IPS-20b (cell line): ENCODE measurements at regions not wholly inside any gene's neighbourhood (a gene's known extent, or its start where the extent isn't known, plus 50 kb on each side); places are given as distances from the start of the nearest gene placed in this dataset.
"Not testable (repeated sequence)": the region's sequence is repeated elsewhere in the genome, so short reads cannot be mapped to it uniquely, and the experiment has no call there.

ENCODE experiments used
- H3K27ac ChIP-seq: one replicate; pipeline ENCODE4 v1.5.1; 2013; ENCODE audit warnings: low read length
- H3K27me3 ChIP-seq: 2 replicates; pipeline ENCODE4 v1.6.1; 2013; ENCODE audit warnings: mild to moderate bottlenecking, low read length, inconsistent platforms; ENCODE audit not compliant: insufficient read depth
- H3K36me3 ChIP-seq: 2 replicates; pipeline ENCODE4 v1.6.1; 2013; ENCODE audit warnings: low read depth, mild to moderate bottlenecking, inconsistent platforms, low read length, moderate library complexity; ENCODE audit not compliant: insufficient read depth
- H3K4me1 ChIP-seq: 2 replicates; pipeline ENCODE4 v1.6.1; 2013; ENCODE audit warnings: mild to moderate bottlenecking, control low read depth, inconsistent platforms, low read length, moderate library complexity; ENCODE audit not compliant: insufficient read depth
- H3K4me3 ChIP-seq: 2 replicates; pipeline ENCODE4 v1.5.1; 2013; ENCODE audit warnings: mild to moderate bottlenecking, low read length, inconsistent platforms
- H3K9ac ChIP-seq: 2 replicates; pipeline ENCODE4 v1.6.1; 2013; ENCODE audit warnings: low read depth, mild to moderate bottlenecking, inconsistent platforms, low read length, moderate library complexity
- H3K9me3 ChIP-seq: 2 replicates; pipeline ENCODE4 v1.6.1; 2013; ENCODE audit warnings: mild to moderate bottlenecking, low read depth, low read length, inconsistent platforms; ENCODE audit not compliant: insufficient read depth

- not testable (repeated sequence) for H3K27ac ChIP-seq, H3K9me3 ChIP-seq, H3K4me1 ChIP-seq, H3K4me3 ChIP-seq, H3K36me3 ChIP-seq, H3K9ac ChIP-seq, H3K27me3 ChIP-seq
Observed at GRCh38 chr2:111421949-111422348, 301.2 kb downstream of the BCL2L11 start.

- H3K9ac ChIP-seq, H3K36me3 ChIP-seq, H3K9me3 ChIP-seq, H3K27ac ChIP-seq, H3K27me3 ChIP-seq, H3K4me3 ChIP-seq, H3K4me1 ChIP-seq: not testable (repeated sequence)
Observed at GRCh38 chr2:111422562-111422961, 301.8 kb downstream of the BCL2L11 start.

GRCh38 chr2:111423184-111423583 lies 302.5 kb downstream of the BCL2L11 start:
- H3K9ac ChIP-seq = not testable (repeated sequence)

GRCh38 chr2:111424176-111424575 lies 303.5 kb downstream of the BCL2L11 start:
- H3K4me3 ChIP-seq, H3K9ac ChIP-seq, H3K9me3 ChIP-seq, H3K4me1 ChIP-seq, H3K27me3 ChIP-seq, H3K27ac ChIP-seq, H3K36me3 ChIP-seq: not testable (repeated sequence)

More at GRCh38 chr2:111423184-111423583, 302.5 kb downstream of the BCL2L11 start:
- H3K27ac ChIP-seq, H3K4me1 ChIP-seq, H3K36me3 ChIP-seq, H3K9me3 ChIP-seq, H3K4me3 ChIP-seq, H3K27me3 ChIP-seq: not testable (repeated sequence)

- H3K27ac ChIP-seq, H3K9ac ChIP-seq, H3K4me3 ChIP-seq, H3K36me3 ChIP-seq, H3K4me1 ChIP-seq, H3K9me3 ChIP-seq, H3K27me3 ChIP-seq: not testable (repeated sequence)
Observed at GRCh38 chr2:111424851-111425309, 304.2 kb downstream of the BCL2L11 start.

- H3K27ac ChIP-seq, H3K9ac ChIP-seq, H3K4me3 ChIP-seq, H3K27me3 ChIP-seq, H3K9me3 ChIP-seq, H3K4me1 ChIP-seq, H3K36me3 ChIP-seq: not testable (repeated sequence)
Observed at GRCh38 chr2:111425789-111426201, 305.1 kb downstream of the BCL2L11 start.

- H3K27me3 ChIP-seq, H3K9ac ChIP-seq, H3K36me3 ChIP-seq, H3K4me3 ChIP-seq, H3K27ac ChIP-seq, H3K4me1 ChIP-seq, H3K9me3 ChIP-seq: not testable (repeated sequence)
Observed at GRCh38 chr2:111427346-111427745, 306.6 kb downstream of the BCL2L11 start.

- H3K36me3 ChIP-seq, H3K4me3 ChIP-seq, H3K27ac ChIP-seq, H3K9me3 ChIP-seq, H3K27me3 ChIP-seq, H3K4me1 ChIP-seq, H3K9ac ChIP-seq: not testable (repeated sequence)
Observed at GRCh38 chr2:111428915-111429314, 308.2 kb downstream of the BCL2L11 start.

- not testable (repeated sequence) for H3K9ac ChIP-seq, H3K27ac ChIP-seq, H3K4me1 ChIP-seq, H3K36me3 ChIP-seq, H3K27me3 ChIP-seq, H3K9me3 ChIP-seq, H3K4me3 ChIP-seq
Observed at GRCh38 chr2:111429353-111429752, 308.6 kb downstream of the BCL2L11 start.

- not testable (repeated sequence) for H3K27me3 ChIP-seq, H3K36me3 ChIP-seq, H3K4me3 ChIP-seq, H3K9me3 ChIP-seq, H3K27ac ChIP-seq, H3K9ac ChIP-seq, H3K4me1 ChIP-seq
Observed at GRCh38 chr2:111430817-111431661, 310.3 kb downstream of the BCL2L11 start.

- not testable (repeated sequence) for H3K27ac ChIP-seq, H3K9ac ChIP-seq, H3K9me3 ChIP-seq, H3K4me1 ChIP-seq, H3K36me3 ChIP-seq, H3K27me3 ChIP-seq, H3K4me3 ChIP-seq
Observed at GRCh38 chr2:111432423-111432822, 311.7 kb downstream of the BCL2L11 start.

- not testable (repeated sequence) for H3K4me3 ChIP-seq, H3K9me3 ChIP-seq, H3K4me1 ChIP-seq, H3K36me3 ChIP-seq, H3K9ac ChIP-seq, H3K27ac ChIP-seq, H3K27me3 ChIP-seq
Observed at GRCh38 chr2:111432916-111433499, 312.3 kb downstream of the BCL2L11 start.
